ENCODE measurements at regions not wholly inside any gene's neighbourhood (a gene's known extent, or its start where the extent isn't known, plus 50 kb on each side); places are given as distances from the start of the nearest gene placed in this dataset.

- CTCF ChIA-PET, result no interaction called here
- no peak for ATAC-seq
- Histone ChIP-seq H3K9ac (ENCODE audit: low read length) (no peak overlapping the region), H3K4me1 (ENCODE audit: control insufficient read depth in 1 of 2, insufficient read depth in 2 of 2, low read length in 2 of 2) (no peaks in the 10 kb centered on the region), H3K4me2 (ENCODE audit: low read length) (no peak overlapping the region), H2AFZ (ENCODE audit: low read depth, low read length, poor library complexity, severe bottlenecking) (no peak overlapping the region), H4K20me1 (ENCODE audit: insufficient read depth) (no peaks in the 10 kb centered on the region), H3K27me3 (ENCODE audit: insufficient read depth, low read length) (no peaks in the 10 kb centered on the region), H3K36me3 (ENCODE audit: control insufficient read depth in 1 of 2, insufficient read depth in 2 of 2, low read length in 2 of 2) (no peaks in the 10 kb centered on the region), H3K27ac (ENCODE audit: low read depth, low read length) (no peak overlapping the region), H3K9me2 (ENCODE audit: insufficient read depth) (no peaks in the 10 kb centered on the region), H3K4me3 (replicated peaks in 1 of 2; ENCODE audit: low read depth in 1 of 2, low read length in 2 of 2) (no peak overlapping the region), H3K79me2 (ENCODE audit: insufficient read depth, low read length) (peaks cover 79% of the 10 kb centered on the region), H3K9me3 (ENCODE audit: control insufficient read depth in 1 of 2, insufficient read depth in 1 of 2, low read depth in 1 of 2, low read length in 2 of 2) (no peaks in the 10 kb centered on the region)
- TF ChIP-seq POLR2AphosphoS5 (IDR thresholded peaks at IDR 0.05; ENCODE audit: low read depth, low read length), result no peak
- TF ChIP-seq SRF (IDR thresholded peaks at IDR 0.05; ENCODE audit: low read depth), result no peak
- TF ChIP-seq EZH2phosphoT487 (IDR thresholded peaks at IDR 0.05; ENCODE audit: borderline replicate concordance), result no peak
- no peak for TF ChIP-seq CBX3 (IDR thresholded peaks at IDR 0.05; ENCODE audit: low read depth)
- TF ChIP-seq TCF7L2 (IDR thresholded peaks at IDR 0.05; ENCODE audit: borderline replicate concordance, extremely low read depth, insufficient read depth, insufficient read length), result no peak
- TF ChIP-seq CEBPB (IDR thresholded peaks at IDR 0.05; ENCODE audit: low read depth), result no peak
- no peak for TF ChIP-seq EZH2 (IDR thresholded peaks at IDR 0.05)
- no peak for TF ChIP-seq MAX (IDR thresholded peaks at IDR 0.05)
- no peak for TF ChIP-seq YY1 (IDR thresholded peaks at IDR 0.05; ENCODE audit: extremely low read depth, insufficient replicate concordance, low read depth, low read length)
- no peak for TF ChIP-seq ZFX (IDR thresholded peaks at IDR 0.05)
- no peak for TF ChIP-seq JUND (IDR thresholded peaks at IDR 0.05)
- no peak for TF ChIP-seq SIN3A (IDR thresholded peaks at IDR 0.05; ENCODE audit: low read depth)
- no peak for TF ChIP-seq SP1 (IDR thresholded peaks at IDR 0.05; ENCODE audit: low read depth)
- no peak for TF ChIP-seq CTCF (IDR thresholded peaks at IDR 0.05 in 2 of 3, conservative IDR thresholded peaks at IDR 0.05 in 1 of 3; ENCODE audit: borderline replicate concordance in 1 of 3, insufficient read depth in 1 of 3, low read depth in 2 of 3, low read length in 2 of 3)
- no peak for TF ChIP-seq FOSL1 (IDR thresholded peaks at IDR 0.05; ENCODE audit: low read depth)
- TF ChIP-seq ATF3 (IDR thresholded peaks at IDR 0.05), result no peak
- no peak for TF ChIP-seq RAD21 (IDR thresholded peaks at IDR 0.05; ENCODE audit: low read depth)
- no TSS peak for BruUV-seq (replicated peaks)
- POLR2A ChIA-PET, result no interaction called here
- RAD21 ChIA-PET (ENCODE audit: low non-redundant PET in 1 of 2, low total read pairs in 2 of 2, uncharacterized antibody in 2 of 2, unreplicated experiment in 2 of 2), result no interaction called here
- intact Hi-C loops (cut with micrococcal nuclease), result no loop called here
- DNase-seq (ENCODE audit: low read depth, low spot score), result no peak
Observed at GRCh38 chr6:158255989-158256601, 56.2 kb upstream of the TULP4 start.

All from HCT116 (cell line).